NCI-H2107 treated with DMSO at 0.1 percent for 48 hours (cell line): ENCODE measurements at regions not wholly inside any gene's neighbourhood (a gene's known extent, or its start where the extent isn't known, plus 50 kb on each side); places are given as distances from the start of the nearest gene placed in this dataset.
"Not testable (repeated sequence)": the region's sequence is repeated elsewhere in the genome, so short reads cannot be mapped to it uniquely, and the experiment has no call there.

Experiments used
- DNase-seq: peaks from one replicate; lab custom pipeline; 2025; ENCODE audit not compliant: unreplicated experiment; lab: John Stamatoyannopoulos, UW

- DNase-seq = no peak
Observed at GRCh38 chr10:119996944-119997343, 104.4 kb downstream of the SEC23IP start.

DNA sequence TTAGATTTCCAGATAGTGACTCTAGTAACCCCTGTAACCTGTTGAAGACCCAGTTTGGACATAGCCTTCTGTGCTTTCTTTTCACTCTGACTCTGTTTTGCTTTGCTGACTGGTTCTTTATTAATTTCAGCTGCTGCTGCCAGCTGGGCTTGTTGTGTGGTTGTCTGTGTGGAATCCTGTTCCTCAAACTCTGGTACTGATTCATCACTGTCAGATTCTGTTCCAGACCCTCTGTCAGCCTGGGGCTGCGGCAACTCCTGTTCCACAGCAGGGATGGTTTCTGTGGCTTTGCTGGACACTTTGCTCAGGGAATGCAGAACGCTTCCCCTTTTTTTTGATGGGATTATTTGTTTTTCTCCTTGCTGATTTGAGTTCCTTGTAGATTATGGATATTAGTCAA is 104.9 kb downstream of the SEC23IP start:
- DNase-seq = no peak

GRCh38 chr10:120002785-120003184 is 110.3 kb downstream of the SEC23IP start:
- DNase-seq = no peak

DNA sequence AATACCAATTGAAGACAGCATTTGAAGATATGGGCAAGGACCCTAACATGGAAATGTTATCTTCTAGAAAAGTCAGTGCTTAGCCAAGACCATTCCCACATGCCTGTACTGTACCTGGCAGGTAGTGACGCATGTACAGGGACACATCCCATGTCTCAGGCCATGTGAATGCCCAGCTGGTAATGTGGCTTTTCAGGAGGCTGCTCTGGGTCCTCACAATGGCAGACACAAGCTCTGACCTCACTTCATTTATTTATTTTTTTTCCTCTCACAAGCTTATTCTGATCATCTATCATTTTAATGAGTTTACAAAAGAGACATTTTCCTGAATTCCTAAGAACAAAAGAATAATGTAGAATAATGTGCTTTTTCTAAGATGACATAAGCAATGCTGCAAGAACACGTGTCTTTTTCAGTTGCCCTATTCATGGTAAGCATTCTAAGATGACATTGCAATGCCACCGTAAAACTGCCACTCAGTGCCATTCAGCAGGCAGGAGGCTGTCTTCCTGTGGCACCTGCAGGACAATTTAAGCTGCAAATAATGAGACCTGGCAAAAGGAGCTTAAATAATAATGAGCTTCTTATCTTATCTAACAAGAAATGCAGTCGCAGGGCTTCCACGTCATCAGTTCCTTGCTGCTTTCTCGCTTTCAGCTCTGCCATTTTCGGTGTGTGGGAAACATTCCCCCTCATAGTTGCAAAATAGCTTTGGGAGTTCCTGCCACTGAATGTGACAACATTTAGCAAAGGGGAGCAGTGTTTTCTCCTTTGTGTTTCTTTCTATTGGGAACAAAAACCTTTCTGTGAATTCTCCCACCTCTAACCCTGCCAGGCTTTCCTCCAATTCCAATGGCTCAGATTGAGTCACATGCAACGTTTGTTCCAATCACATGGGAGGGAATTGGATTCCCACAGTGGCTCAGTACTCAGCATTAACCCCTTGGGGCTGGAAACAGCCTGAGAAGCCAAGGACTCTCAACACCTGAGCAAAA is 113.0 kb downstream of the SEC23IP start:
- no peak for DNase-seq

- DNase-seq = no peak
Observed at GRCh38 chr10:120007261-120007660, 114.7 kb downstream of the SEC23IP start.

DNA sequence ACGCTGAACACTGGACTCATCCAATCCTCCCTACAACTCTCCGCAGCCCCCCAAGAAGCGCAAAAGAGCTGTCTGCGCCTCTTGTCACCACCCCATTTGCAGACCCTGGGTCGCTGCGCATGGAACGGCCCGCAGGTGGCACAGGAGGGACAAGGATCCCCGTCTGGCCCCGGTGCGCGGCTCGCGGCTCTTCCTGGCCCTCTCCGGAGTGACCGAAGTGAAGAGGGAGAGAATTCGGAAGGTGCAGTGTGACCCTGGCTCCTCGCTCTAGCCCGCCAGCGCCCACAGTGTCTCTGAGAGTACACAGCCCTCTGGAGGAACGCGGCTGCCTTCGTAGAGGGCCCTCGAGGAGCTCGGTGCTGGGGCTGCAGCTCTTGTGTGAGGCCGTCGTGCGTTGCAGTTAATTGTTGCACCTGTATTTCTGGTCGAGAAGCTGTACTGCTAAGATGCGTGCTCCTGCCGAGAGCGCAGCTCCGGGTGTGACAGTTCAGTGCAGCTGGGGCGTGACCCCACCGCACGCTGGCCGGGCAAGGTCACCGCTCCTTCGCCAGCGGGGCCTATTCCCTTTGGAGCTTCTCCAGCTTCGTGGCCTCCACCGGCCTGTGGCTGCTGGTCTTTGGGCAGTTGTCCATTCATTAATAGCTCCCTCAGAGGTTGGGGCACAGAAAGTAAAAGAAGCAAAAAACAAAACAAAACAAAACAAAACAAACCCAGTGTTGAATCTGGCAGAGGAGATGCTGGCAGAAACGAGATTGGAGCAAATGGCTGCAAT is 119.0 kb downstream of the SEC23IP start:
- no peak for DNase-seq

- no peak for DNase-seq
Observed at GRCh38 chr10:120012131-120012400, 119.5 kb downstream of the SEC23IP start.

- DNase-seq = no peak
Observed at GRCh38 chr10:120012566-120012965, 120.0 kb downstream of the SEC23IP start.

GRCh38 chr10:120014031-120014430 is 121.5 kb downstream of the SEC23IP start:
- DNase-seq = no peak

GRCh38 chr10:120015064-120015463 is 122.5 kb downstream of the SEC23IP start:
- DNase-seq = no peak

DNA sequence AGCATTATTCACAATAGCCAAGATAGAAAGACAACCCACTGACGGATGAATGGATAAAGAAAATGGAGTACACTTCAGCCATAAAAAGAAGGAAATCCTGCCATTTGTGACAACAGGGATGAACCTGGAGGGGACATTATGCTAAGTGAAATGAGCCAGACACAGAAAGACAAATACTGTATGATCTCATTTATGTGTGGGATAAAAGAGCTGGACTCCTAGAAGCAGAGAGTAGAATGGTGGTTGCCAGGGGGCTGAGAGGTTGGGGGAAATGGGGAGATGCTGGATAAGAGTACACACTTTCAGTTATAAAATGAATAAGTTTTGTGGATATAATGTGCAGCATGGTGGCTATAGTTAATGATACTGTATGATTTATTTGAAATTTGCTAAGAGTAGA is 124.4 kb downstream of the SEC23IP start:
- no peak for DNase-seq

DNA sequence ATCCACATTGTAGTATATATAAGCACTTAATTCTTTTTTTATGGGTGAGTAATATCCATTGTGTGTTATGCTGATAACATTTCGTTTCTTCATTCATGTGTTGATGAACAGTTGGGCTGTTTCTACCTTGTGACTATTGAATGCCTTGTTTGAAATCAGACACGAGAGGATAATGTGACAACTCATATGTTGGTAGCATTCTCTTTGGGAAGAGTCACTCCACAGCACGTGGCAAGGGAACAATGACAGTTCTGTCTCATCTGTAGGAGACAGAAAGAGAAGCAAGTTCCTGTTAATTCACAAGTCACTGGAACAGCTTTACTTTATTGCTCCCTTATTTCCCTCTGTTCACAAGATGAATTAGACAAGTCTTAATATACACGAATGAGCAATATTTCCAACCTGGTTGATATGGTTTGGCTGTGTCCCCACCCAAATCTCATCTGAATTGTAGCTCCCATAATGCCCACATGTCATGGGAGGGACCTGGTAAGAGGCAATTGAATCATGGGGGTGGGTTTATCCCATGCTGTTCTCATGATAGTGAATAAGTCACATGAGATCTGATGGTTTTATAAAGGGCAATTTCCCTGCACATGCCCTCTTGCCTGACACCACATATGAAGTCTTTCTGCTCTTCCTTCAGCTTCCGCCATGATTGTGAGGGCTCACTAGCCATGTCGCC is 125.3 kb downstream of the SEC23IP start:
- DNase-seq = no peak

GRCh38 chr10:120018695-120019094 is 126.2 kb downstream of the SEC23IP start:
- DNase-seq = no peak

DNA sequence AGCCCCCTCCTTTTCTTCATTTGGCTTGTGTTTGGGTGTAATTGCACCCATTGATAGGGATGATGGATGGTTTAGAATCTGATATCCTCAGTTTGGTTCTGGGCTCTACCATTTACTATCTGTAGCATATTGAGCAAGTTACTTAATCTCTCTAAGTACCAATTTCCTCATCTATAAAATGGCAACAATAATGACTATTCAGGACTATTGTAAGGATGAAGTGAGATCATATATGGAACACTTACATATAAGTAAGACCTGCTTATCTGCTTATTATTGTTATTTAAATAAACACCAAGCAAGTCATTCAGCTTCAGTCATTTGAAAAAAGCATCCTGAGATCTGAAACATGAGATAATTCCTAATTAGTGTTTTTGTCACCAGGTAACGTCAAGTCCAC is 127.0 kb downstream of the SEC23IP start:
- no peak for DNase-seq

DNA sequence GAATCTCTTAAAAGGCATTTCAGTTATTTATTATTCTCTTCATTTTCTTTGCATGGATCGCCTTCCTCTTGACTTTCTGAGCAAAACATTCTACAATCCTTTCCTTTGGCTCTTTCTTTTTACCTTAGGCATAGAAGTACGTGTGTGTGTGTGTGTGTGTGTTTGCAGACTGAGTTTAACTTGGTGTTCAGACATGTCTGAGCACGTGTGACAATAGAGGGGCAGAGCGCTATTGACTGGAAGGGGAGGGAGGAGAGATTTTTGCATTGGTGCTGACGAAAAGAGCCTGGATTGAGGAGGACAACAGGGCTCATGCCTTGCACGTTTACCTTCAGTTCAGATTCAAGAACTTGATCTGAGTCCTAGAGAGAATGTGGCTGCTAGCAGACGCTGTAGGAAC is 129.8 kb downstream of the SEC23IP start:
- no peak for DNase-seq

- DNase-seq = no peak
Observed at GRCh38 chr10:120034236-120034635, 141.7 kb downstream of the SEC23IP start.

DNA sequence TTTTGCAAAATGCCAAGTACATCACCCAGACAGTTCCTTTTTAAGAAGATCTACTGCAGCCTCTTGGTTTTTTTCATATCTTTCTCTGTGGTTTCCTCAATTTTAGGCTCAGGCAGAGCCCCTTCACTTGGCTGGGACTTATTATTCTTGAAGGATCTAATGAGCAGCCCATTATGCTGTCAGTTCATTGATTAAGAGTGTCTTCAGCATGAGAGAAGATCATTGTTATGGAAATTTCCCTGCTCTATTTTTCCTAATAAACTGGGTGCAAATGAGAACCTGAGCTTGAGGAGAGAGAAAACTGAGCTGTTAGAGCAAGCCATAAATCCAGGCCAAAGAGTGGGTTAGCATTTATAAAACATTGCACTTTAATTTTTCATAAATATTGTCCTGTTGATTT is 146.5 kb downstream of the SEC23IP start:
- no peak for DNase-seq

GRCh38 chr10:120039826-120040225 is 147.3 kb downstream of the SEC23IP start:
- no peak for DNase-seq

DNA sequence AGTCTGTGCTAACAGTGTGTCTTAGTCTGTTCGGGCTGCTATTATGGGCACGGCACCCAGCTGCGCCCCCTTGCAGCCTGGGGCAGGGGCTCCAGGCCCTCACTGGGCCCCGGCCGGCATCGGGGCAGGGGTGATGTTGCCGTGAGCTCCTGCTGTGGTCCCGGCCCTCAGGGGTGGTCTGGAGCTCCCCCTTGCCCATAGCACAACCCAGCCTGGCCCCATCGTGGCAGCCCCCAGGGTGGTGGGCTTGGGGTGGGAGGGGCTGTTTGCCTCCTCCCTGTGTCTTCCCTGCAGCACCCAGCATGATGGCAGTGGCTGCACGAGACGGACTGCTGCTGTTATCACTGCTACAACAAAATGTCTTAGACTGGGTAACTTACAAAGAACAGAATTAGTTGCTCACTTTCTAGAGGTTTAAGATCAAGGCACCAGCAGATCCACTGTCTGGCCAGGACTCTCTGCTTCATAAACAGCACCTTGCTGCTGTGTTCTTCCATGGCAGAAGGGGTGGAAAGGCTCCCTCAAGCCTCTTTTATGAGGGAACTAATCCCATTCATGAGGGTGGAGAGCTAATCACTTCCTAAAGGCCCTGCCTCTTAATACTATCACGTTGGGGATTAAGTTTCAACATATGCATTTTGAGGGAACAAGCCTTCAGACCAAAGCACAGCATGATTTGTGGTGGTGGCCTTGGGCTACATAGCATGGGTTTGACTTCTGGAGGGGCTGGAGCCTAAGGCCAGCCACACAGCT is 149.5 kb downstream of the SEC23IP start:
- DNase-seq = no peak

DNA sequence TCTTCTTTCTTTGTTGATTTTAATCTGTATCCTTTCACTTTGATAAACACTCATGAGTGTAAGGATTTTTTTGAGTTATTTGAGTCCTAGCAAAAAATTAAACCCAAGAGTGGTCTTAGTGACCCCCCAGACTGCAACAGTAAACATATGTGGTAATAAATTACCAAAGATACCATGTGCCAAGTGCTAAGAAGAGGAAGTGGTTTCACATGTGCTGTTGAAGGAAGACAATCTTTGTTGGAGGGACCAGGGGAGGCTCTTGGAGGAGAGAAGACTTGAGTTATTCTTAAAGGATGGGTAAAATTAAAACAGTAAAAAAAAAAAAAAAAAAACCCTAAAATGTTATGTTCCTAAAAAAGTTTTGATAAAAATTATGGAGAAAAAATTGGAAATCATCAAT is 150.2 kb downstream of the SEC23IP start:
- DNase-seq = no peak

GRCh38 chr10:120047373-120047772 is 154.8 kb downstream of the SEC23IP start:
- DNase-seq = not testable (repeated sequence)
